GM21381 (cell line): ENCODE measurements at regions not wholly inside any gene's neighbourhood (a gene's known extent, or its start where the extent isn't known, plus 50 kb on each side); places are given as distances from the start of the nearest gene placed in this dataset.

ENCODE experiments used
- ATAC-seq: cut with Tn5 transposase; IDR thresholded peaks from one replicate; pipeline ENCODE4 v1.9.1; 2021; ENCODE audit warnings: mild to moderate bottlenecking, moderate library complexity; ENCODE audit not compliant: unreplicated experiment

DNA sequence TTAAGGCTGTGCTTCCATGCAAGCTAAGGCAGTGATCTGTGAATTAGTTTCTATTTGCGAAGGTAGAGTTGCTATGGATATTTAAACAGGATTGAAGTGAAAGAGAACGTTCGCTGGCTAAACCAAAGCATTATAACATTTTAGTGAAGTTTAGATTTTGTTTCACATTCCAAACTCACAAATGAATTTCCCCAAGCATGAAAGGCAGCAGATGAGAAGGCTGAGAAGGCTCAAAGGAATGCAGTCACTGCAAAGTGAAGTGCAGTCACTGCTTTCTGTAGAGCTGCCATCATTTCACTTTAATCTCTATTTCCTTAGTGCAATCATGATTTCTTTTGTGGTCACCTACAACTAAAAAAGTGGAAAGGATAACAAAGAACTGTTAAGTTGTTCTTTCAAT lies 334.7 kb upstream of the NR3C2 start:
- no peak for ATAC-seq

DNA sequence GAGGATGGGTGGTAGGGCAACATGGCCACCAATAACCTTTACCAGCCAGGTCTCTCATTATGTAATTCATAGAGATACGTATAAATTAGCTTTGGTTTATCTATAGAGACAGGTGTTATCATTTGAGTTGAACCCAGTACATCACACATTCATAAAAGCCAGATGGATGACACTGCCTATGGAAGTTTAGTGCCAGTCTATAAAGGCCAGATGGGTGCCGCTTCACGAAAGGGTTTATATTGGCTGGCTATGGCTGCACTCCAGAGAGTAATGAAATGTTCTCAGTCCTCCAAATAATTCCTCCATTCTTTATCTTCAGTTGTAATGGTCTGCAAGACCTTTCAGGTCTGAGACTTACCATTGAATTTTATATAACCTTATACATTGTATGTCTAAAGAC lies 331.9 kb upstream of the NR3C2 start:
- ATAC-seq = no peak

DNA sequence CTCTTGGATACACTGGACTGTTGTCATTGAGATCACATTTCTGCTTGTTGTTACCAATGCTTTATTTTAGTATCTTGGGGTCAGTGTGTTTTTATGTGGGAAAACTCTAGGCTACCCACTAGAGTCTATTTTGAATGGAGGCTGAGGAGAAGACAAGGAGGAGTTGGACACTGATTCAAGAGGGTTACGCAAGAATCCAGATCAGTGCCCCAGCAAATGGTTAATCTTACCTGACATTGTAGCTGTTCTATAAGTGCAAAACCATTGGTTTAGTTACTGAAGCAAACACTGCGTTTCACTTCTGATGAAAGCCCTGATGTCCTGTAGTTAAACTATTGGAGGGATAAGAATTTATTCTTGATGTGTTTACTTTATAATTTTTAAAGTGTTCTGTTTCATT lies 331.1 kb upstream of the NR3C2 start:
- ATAC-seq = no peak

DNA sequence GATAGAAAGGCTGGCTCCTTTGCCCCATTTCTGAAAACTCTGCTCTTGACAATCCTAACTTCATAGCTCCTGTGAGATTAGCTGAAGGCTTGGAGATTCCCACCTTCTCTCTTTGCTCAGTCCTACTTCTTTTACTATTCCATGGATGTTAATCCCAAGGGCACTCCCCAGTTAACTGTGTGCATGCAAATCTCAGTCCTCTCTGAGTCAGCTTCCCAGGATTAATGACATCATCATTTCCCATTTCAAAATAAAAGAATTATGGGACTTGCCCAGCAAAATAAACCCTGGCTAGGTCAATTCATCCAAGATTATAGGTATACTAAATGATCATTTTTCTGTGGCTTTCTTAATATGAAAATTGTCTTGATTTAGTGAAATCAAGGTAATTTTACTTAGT lies 328.6 kb upstream of the NR3C2 start:
- ATAC-seq = no peak

DNA sequence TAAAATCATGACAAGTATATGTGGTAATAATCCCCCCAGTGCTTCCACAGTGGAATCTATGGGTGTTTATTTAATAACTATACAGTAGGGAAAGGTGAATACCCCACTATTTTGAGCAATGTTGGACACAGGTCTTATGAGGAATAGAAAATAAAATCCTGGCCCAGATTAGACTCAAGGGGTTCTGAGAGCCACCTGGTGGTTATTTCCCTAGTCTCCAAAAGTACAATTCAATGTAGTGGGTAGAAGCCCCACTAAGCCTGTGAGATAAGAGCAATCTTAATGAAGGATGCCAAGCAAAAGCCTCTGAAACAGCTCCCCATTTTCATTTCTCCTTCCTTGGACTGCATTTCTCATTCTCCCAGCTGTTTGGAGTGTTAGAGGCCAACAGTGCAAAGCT lies 328.2 kb upstream of the NR3C2 start:
- ATAC-seq = no peak

DNA sequence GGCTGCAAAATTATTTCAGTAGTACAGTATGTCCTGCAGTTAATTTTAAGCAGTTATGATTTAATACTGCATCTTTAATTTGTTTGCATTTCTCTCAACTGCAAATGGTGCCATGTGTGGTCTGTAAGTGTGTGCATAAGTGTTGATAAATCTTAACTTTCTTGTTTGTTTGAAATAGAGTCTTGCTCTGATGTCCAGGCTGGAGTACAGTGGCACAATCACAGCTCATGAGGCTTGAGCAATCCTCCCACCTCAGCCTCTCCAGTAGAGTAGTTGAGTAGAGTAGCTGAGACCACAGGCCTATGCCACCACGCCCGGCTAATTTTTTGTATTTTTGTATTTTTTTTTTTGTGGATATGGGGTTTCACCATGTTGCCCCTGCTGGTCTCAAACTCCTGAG lies 322.5 kb upstream of the NR3C2 start:
- ATAC-seq = no peak

DNA sequence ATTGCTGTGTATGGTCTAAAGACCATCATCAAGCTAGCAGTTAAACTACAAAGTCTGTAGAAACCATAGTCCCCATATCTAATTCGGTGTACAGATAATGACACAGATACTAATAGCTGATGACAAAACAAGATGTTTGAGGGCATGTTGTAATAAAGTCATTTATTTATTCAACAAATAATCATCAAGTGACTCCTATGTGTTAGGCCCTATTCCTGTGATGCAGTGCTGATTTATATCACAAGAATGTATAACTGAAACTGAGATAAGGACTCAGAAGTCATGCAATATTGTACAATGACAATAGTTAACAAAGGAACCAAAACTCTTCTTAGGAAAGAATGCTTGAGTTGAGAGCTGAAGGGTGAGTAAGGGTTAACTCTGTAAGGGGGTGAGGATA lies 315.0 kb upstream of the NR3C2 start:
- ATAC-seq = no peak

DNA sequence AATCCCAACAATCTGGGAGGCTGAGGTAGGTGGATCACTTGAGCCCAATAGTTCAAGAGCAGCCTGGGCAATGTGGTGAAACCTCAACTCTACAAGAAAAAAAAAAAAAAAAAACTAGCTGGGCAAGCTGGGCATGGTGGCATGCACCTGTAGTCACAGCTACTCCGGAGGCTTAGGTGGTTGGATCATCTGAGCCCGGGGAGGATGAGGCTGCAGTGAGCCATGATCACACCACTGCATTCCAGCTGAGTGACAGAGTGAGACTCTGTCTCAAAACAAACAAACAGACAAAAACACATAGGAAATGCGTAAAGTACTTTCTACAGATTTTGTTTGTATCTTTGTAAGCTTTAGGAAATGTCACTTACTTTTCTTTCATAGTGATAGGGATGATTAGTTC lies 307.2 kb upstream of the NR3C2 start:
- no peak for ATAC-seq

DNA sequence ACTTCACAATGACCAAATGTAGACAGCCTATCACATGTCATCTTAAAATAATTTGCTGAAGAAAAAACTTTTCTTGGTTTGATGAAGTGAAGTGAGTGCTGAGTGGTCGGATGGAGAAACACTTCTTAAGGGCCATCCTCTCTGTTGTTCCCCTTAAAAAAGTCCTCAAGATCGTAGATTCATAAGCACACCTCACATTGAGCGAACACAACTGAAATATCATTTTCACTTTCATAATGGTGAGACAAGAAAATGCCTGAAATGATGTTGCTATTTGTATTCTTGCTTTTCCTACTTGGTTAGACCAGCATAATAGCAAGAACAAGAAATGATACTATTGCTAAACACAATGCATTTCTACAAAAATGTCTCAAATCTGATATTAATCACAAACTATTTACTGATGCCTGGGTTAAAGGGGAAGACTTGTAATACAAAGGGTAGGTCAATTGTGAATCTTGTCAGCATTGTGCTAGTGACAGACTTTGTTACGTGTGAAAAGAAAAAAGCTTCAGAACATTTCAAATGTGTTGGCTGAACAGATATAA lies 305.6 kb upstream of the NR3C2 start:
- no peak for ATAC-seq

DNA sequence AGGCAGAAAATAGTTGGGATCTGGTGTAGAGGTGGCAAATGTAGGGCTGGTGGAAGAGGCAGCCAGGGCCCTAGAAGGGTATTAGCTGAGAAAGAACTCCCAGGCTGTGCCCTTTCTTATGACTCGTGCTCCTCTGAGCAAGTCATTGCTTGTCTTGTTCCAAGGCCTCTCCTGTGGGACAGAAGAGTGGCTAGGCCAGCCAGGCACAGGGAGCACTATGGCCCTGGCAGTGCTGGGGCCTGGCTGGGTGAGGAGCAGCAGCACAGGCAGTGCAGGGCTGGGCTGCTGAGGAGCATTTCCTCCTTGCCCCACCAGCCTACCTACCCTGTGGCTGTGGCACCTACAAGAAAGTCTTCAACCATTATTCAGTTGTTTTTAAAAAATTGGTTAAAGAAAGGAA lies 298.5 kb upstream of the NR3C2 start:
- no peak for ATAC-seq

DNA sequence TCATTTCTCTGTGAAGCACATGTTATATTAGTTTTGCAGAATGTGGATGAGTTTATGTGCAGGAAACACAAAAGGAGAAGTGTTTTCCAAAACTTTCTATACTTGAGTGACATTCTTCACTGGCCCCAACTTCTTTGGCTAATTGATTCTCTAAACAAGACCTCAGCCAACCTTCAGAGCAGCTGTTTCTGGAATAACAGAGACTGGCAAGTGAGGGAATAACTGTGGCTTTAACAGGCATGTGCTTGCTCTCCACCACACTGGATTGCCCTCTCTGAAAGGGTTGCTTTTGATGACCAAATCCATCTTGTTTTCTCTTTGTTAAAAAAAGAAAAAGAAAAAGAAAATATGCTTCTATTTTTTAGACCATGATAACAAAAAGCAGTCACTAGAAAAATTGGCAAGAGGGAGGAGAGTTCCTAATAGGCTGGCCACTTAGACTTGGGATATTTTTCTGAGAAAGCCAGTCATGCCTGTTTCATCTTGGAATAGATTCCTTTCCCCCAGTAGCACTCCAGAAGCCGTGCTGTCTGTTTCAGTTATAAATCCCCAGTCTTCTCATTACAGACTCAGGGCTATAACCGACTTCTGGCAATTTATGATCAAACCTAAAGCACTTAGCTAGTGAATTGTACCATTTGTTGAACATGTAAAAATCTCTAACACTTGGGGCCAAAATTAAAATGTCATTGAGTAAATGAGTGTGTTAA lies 295.0 kb upstream of the NR3C2 start:
- no peak for ATAC-seq

DNA sequence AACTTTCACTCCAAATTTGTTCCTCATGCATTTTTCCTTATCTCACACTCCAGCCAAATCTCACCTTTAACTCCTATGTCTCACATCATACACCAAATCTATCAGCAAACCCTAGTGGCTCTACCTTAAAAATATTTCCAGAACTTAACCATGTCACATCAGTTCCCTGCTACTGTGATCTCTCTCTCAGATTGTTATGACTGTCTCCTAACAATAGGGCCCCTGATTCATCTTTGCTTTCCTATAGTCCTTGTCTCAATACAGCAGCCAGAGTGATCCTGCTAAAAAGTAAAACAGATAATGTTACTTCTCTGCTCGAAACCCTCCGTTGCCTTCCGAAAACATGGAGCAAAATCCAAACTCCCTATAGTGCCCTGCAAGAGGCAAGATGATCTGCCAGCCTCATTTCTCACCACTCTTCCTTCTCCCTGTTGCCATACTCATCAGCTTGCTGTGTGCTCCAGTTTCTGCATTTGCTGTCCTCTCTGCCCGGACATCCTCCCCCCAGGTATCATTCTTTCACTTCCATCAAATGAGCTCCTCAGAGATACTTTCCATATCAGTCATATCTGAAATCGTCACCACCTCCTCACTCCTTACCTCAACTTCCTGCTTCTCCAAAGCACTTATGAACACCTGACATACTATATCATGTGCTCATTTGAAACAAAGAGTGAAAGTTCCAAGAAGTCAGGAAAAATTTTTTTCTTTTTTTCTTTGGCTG lies 293.4 kb upstream of the NR3C2 start:
- peak; percentile 67 for ATAC-seq

DNA sequence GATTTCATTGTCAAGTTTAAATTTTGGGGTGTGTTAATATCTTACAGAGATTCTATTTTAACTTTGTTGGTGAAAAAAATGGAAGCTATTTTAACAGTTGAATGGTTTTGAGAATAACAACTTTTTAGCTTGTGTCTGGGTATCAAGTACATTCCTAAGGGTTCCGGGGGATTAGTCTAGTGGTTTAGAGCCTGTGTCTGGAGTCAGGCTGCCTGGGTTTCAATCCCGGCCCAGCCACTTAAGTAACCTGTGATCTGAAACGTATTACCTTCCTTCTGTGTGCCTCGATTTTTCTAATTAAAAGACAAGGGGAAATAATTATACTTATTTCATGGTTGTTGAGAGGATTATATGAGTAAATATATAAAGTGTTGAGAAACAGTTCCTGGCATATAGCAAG lies 288.6 kb upstream of the NR3C2 start:
- no peak for ATAC-seq

DNA sequence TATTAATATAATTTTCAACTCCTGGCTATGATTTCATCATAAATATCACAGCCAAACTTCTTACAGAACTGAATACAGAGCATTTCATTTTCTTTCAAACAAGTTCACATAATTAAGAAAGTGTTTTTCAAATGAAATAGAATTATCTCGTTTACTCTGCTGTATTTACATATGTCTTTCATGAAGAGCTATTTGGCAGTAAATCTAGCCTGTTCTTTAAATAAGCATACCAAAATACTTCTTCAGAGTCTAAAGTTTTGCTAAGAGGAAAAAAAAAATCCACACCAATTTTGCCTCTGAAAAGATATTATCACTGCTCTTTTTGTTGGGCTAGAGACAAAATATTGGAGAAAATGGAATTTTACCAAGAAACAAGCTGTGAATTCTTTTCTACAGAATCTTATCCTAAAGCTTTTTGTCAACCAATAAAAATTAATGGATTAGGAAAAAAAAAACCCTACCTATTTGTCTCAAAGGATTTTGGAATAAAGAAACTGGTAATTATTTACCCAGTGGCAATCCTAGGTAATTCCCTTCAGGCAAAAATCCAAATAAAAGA lies 287.9 kb upstream of the NR3C2 start:
- ATAC-seq = no peak

DNA sequence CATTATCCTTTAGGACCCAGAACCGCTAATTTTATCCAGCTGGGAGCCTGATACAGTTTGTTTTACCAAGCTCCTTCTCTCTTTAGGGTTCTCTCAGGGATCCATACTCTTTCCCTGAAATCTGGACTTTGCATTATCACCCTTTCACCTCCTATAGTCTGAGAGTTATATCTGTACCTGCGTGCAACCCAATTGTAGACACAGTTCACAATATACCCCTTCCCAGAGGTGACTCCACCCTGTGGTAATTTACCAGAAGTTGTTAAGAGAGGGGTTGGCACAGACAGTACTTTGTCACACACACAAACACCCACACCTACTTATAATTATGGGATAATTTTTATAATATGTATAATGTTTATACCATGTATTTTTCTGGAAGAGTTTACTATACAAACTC lies 275.8 kb upstream of the NR3C2 start:
- no peak for ATAC-seq

DNA sequence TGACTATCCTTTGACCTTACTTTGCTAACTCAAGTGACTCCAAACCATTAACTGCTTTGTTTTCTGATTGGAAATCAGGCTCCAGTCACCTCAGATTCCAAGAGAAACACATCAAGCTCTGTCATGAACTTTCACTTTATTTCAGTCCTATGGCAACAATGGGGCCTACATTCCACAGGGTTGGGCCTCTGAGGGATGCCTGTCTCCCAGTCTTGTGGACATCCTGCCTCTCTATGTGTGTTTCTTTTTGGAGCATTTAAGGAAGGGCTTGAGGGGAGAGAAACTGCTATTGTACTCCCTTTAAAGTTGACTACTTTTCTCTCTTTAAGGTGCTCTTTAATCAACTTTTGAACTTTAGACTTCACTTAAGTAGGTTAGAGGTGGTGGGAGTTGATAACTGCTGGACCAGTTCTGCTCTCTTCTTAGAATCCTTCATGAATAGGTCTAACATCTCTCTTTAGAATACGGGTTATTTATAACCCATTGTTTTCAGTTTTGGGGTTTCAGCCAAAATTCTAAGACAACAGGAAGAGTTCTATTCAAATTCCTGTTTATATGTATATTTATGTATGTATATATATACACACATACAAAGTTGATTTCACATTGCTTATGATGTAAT lies 274.3 kb upstream of the NR3C2 start:
- no peak for ATAC-seq

DNA sequence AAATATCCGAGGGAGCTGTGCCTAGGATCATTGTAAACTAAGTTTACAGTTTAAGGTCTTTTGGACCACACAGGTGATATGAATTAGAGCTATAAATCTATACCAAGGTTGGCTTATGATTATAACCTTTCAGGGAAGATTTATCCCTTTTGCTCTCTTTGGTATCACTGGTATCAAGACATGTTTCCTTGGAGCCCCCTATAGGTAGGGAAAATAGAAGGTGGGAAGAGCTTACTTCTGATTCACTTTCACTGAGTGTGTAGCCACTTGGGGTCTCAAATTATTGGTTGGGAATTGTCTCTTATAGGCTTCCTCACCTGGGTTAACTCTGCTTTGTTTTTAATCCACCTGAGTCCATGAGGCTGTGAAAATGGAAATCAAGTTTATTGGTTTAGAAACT lies 262.1 kb upstream of the NR3C2 start:
- ATAC-seq = no peak

DNA sequence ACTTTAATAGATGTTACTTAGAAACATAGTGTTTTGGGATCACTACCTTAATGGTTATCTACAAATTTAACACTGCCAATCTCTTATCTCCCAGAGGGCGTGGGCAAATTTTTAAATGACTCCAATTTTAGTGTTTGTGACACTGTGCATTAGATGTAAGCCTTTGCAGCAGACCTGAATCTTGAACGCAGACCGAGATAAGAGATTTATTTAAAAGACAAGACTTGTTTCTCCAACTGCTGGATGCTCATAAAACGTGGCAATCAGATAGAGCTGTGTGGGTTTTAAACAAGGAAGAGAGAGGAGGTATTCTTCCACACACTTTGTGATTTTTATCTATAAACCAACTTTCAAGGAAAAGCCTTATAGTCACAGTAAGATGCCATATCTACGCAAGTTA lies 252.5 kb upstream of the NR3C2 start:
- ATAC-seq = no peak

DNA sequence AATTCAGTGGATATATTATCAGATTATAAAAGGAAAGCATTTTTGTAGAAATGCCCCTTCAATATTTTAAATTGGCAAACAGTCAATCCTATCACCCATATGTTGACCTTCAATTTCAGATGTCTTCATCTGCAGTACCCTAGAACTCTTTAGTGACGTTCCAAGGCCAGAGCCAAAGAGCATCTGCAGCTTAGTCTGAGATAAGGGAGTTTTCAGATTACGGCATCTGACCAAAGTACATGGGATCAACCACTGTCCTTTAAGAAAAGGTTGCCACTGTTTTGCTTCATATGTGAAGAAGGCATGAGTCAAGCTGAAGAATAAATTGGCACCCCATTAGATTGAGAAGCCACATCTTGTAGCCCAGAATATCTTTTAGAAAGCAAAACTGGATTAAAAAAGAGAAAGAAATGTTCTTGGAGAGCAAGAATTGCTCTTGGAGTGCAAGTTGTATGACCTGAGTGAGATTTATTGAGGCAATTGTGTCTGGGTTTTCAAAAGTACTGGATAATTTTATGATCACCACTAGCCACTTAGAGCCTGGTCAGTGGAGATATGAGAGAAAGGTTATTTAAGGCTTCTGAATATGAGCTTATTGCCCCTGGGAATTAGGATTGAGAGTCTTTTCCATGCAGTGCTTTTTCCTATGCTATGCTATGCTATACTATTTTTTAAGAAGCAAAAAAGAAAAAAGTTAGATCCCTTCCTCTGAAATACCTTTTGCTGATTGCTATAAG lies 251.9 kb upstream of the NR3C2 start:
- no peak for ATAC-seq

DNA sequence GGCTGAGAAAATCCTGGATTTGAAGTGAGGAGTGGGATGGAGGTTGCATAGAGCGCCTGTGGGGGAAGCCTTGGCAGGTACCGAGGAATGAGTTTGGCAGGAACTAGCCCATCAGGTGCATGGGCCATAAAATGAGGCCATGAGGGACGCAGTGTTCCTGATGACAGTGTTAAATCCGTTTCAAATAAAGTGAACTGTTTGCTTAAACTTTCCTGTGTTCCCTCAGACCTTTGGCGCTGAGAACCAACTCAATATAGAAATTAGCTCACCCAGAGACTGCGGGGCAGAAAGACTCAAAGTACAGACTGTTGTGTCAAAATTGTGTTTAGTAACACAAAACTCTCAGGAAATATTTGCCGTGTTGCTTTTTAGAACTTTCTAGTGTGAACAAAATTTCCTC lies 250.0 kb upstream of the NR3C2 start:
- ATAC-seq = no peak

DNA sequence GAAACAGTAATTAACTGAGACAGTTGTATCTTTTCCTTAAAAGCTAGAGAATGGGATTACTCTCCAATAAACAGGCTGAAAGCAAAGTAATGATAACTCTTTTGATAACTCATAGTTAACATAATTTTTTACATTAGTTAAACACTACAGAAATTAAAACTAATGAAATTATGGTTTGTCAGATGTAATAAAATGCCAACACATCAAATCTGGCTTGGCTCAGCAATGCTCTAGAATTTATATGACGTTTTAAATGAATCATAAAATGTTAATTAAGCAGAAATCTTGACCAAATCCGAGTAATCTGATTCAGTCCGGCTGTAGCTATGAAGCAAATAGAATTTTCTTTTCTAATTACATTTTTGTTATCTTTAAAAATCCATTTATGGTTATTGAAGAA lies 244.2 kb upstream of the NR3C2 start:
- no peak for ATAC-seq
